ES-I3 (cell line): ENCODE measurements at regions not wholly inside any gene's neighbourhood (a gene's known extent, or its start where the extent isn't known, plus 50 kb on each side); places are given as distances from the start of the nearest gene placed in this dataset.
A peak's percentile ranks its signal among the peaks of the same experiment; 100 is the strongest.

ENCODE experiments used
- H3K36me3 ChIP-seq: 2 replicates; pipeline ENCODE4 v1.6.1; 2013; ENCODE audit warnings: mild to moderate bottlenecking, low read length, control low read depth, moderate library complexity; ENCODE audit not compliant: insufficient read depth
- H3K4me1 ChIP-seq: 2 replicates; pipeline ENCODE4 v1.6.1; 2013; ENCODE audit warnings: mild to moderate bottlenecking, control low read depth, low read length; ENCODE audit not compliant: insufficient read depth
- H3K9ac ChIP-seq: 2 replicates; pipeline ENCODE4 v1.6.1; 2013; ENCODE audit warnings: low read depth, mild to moderate bottlenecking, low read length, moderate library complexity
- H3K9me3 ChIP-seq: 2 replicates; pipeline ENCODE4 v1.6.1; 2013; ENCODE audit warnings: mild to moderate bottlenecking, low read length, moderate library complexity; ENCODE audit not compliant: control insufficient read depth, insufficient read depth

DNA sequence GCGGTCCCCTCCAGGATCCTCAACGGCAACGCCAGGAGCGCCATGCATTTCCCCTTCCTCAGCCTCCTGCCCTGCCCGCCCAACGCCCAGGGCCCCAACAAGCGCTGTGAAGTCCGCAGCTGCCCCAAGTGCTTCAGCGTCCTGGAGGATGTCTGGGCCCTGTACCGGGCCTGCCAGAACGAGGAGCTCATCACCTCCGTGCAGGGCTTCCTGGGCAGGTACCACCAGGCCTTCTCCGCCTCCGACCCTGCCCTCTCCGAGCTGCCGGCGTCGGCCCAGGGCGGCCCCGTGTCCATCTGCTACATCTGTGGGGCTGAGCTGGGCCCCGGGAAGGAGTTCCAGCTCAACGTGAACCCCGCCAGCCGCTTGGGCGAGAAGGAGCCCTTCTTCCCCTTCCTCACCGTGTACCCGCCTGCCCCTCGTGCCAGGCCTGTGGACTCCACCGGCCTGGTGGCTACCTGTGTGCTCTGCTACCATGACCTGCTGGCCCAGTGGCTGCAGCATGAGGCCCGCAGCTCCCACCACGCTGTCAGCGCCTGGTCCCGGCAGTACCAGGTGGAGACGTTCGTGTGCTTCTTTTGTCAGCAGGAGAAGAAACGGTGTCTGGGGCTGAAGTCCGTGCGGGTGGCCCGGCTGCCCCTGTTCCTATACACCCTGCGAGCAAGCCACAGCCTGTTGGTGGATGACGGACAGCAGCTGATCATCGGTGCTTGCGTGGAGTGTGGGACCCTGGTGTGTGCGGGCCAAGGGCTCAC lies 58.9 kb upstream of the CIBAR2 start:
- H3K4me1 ChIP-seq = peaks cover 36% of the 10 kb centered on the region
- H3K9me3 ChIP-seq = no peaks in the 10 kb centered on the region
- H3K36me3 ChIP-seq = no peaks in the 10 kb centered on the region
- peak overlapping the region; percentile 43; the same call in 1 of the 2 replicates for H3K9ac ChIP-seq

DNA sequence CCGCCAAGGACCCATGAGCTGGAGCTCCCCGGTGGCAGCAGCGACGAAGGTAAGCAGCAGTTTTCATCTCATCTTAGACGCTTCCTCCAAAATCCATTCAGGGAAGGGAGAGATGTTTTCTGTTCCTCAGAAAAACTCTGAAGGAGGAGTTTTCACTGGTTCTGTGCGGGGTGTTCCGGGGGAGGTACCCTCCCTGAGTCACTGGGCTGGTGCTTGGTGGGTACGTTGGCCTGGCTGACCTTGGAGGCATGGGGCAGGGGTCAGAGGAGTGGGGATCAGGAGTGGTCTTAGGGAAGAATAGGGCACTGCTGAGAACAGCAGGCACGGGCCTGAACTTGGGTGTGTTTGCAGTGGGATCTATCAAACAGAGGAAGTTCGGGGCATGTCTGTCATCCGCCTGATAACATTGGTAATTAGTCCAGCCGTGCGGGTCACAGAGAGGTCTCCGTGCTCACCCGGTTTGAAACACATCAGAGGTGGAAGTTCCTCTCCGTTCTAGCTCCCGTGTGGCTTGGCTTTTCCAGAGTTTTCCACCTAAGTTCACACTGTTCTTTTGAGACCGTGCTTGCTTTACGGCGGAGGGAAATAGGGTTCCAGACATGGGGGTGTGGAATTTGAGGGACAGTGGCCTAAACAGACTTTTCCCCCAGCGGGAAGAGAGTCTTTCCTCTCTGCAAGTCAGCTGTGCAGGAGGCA lies 59.6 kb upstream of the CIBAR2 start:
- Histone ChIP-seq H3K4me1 (peaks cover 36% of the 10 kb centered on the region), H3K9ac (peak overlapping the region; percentile 43; the same call in 1 of the 2 replicates), H3K36me3 (no peaks in the 10 kb centered on the region), H3K9me3 (no peaks in the 10 kb centered on the region)

DNA sequence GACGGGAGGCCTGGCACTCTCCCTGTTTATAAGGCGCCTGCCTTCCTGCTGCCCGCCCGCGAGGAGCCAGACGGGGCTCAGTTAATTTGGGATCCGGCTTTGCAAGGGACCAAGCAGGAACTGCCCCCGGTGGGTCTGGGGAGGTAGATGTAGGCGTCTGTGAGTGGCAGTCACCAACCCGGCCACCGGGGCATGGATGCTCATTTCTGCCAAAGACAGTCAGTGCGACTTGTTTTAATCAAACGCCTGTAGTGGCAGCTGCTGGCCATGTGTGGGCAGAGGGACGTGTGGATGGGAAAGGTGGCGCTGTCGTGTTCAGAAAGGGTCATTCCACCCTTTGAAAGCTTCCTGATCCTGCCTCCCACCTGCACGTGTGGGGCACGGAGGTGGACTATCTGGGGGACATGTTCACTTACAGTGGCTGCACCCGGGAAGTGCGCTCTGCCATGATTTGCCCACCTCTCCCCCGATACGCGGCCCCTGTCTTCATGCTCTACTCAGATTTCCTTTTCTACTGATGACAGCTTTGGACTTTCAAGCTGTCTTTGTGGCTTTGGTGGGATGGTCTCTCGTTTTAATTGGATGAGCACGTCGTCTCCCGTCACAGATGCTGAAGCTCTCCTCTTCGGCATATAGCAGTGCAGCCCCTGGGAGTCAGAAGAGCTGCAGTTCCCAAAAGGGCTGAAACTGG lies 60.3 kb upstream of the CIBAR2 start:
- H3K36me3 ChIP-seq = no peaks in the 10 kb centered on the region
- no peaks in the 10 kb centered on the region for H3K9me3 ChIP-seq
- H3K9ac ChIP-seq = peak overlapping the region; percentile 43; the same call in 1 of the 2 replicates
- H3K4me1 ChIP-seq = peaks cover 30% of the 10 kb centered on the region

DNA sequence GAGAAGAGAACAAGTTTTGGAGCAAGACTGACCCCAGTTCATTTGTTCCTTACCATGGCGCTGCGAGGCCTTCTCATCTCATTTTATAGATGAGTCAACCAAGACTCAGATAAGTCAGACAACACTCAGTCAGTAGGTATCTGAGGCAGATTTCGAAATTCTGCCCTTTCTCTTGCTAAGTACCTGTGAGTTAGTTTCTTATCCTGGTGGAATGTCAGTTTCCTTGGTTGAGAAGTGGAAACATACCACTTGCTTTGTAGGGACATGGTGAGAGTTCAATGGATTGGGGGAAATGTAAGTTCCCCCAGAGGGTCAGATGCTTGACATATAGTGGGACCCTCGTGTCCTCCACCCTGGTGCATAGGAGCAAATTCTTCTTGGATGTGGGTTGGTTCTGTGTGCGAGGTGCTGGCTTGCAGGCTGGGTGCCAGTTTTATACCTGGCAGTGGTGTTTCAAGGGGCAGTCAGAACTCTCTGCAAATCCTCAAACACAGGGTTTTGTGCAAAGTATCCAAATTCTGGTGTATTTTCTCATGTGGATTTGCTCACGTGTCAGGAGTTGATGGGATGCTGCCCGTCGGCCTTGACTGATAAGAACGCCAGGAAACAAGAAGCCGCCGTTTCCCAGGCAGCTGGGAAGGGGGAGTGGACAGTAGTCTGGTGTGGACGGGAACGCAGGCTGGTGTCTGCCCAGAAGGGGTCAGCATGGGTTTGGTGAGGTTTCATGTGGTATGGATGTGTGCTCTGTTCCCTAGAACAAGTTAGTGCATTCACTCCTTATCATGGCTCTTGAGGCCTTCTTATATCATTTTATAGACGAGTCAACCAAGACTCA lies 61.1 kb upstream of the CIBAR2 start:
- Histone ChIP-seq H3K9ac (no peak overlapping the region; the same call in 1 of the 2 replicates), H3K4me1 (peaks cover 28% of the 10 kb centered on the region)

DNA sequence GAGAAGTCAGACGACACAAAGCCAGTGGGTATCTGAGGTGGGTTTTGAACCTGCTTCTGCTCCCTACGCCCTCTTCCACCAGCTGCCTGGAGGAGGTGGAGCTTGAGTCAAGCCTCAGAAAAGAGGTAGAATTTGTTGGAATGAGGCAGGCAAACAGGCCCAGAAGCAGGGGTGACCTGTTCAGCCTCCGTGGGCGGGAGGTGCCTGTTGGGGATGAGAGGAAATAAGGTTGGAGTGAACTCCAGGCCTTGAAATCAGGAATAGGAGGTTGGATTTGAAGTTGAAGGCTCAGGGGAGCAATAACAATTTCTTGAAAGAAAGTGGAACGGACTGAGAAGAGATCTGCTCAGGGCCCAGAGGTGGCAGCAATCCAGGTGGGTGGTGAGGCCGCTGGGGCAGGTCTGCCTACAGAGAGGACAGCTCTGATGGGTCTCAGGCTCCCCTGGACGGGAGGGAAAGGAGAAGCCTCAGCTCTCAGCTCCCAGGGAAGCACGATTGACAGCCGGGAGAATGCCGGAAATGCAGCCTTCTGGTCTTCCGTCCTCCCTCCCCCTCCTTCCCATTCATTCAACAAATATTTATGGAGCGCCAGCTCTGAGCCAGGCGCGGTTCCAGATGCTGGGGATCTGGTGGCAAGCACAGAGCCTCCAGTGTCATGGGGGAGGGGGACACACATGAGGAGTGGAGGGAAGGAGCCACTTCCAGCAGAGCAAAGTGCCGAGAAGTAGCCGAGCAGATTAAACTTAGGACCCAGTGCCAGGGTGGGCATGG lies 61.9 kb upstream of the CIBAR2 start:
- peaks cover 28% of the 10 kb centered on the region for H3K4me1 ChIP-seq
- H3K9ac ChIP-seq = peak overlapping the region; percentile 26; the same call in 1 of the 2 replicates
- no peaks in the 10 kb centered on the region for H3K36me3 ChIP-seq
- H3K9me3 ChIP-seq = no peaks in the 10 kb centered on the region

More for the DNA sequence above, 61.1 kb upstream of the CIBAR2 start:
- H3K36me3 ChIP-seq = no peaks in the 10 kb centered on the region
- H3K9me3 ChIP-seq = no peaks in the 10 kb centered on the region

DNA sequence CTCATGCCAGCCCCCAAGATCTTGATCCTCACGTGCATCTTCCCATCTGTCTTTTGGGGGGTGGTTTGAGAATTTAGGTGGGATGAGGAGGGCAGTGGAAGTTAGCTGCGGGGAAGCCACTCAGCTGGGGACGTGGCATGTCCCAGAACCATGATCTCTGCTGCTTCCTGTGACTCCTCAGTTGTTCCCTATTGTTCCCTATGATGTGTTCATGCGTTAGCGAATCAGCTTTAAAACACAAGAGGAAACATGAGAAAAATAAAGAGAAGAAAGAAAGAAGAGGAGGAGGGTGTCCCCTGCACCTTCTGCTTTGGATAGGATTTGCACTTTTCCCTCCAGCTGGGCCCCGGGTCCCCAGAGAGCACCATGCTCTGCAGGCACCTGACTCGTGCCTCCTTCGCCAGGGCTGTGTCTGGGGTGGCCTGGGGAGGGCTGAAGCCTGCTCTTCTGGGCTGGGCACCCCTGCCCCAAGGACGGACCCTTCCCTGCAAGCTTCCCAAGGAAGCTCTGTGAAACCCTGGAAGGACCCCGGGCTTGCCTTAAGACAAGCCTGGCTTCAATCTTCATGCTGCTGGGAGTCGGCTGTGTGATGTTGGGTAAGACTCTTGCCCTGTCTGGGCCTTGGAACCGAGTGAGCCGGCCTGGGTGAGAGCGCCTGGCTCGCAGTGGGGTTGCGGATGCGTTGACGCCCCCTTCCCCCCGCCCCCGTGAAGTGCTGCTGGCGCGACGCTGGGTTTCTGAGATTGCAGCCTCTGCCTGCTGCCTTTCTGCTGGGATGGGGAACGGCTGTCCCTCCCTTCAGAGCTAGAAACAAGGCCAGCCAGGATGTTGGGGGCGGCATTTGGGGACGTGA lies 62.8 kb upstream of the CIBAR2 start:
- peaks cover 28% of the 10 kb centered on the region for H3K4me1 ChIP-seq
- no peaks in the 10 kb centered on the region for H3K36me3 ChIP-seq
- no peaks in the 10 kb centered on the region for H3K9me3 ChIP-seq
- no peak overlapping the region for H3K9ac ChIP-seq

DNA sequence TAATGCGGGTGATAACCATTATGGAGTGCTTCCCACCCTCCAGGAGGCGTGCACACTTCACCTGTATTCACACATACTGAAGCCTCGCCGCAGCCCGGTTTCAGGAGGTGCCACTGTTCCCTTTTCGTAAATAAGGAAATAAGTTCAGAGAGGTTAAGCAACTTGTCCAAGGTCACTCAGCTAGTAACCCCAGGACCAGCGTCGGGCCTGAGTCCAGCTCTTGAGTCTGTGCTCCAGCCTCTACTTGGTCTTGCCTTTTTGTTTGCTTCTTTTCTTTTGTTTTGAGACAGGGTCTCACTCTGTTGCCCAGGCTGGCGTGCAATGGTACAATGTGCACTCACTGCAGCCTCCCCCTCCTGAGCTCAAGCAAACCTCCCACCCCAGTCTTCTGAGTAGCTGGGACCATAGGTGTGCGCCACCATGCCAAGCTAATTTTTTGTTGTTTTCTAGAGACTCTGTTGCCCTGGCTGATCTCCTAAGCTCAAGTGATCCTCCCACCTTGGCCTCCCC lies 63.5 kb upstream of the CIBAR2 start:
- peaks cover 28% of the 10 kb centered on the region for H3K4me1 ChIP-seq
- H3K9me3 ChIP-seq = no peaks in the 10 kb centered on the region
- H3K36me3 ChIP-seq = no peaks in the 10 kb centered on the region
- H3K9ac ChIP-seq = no peak overlapping the region

DNA sequence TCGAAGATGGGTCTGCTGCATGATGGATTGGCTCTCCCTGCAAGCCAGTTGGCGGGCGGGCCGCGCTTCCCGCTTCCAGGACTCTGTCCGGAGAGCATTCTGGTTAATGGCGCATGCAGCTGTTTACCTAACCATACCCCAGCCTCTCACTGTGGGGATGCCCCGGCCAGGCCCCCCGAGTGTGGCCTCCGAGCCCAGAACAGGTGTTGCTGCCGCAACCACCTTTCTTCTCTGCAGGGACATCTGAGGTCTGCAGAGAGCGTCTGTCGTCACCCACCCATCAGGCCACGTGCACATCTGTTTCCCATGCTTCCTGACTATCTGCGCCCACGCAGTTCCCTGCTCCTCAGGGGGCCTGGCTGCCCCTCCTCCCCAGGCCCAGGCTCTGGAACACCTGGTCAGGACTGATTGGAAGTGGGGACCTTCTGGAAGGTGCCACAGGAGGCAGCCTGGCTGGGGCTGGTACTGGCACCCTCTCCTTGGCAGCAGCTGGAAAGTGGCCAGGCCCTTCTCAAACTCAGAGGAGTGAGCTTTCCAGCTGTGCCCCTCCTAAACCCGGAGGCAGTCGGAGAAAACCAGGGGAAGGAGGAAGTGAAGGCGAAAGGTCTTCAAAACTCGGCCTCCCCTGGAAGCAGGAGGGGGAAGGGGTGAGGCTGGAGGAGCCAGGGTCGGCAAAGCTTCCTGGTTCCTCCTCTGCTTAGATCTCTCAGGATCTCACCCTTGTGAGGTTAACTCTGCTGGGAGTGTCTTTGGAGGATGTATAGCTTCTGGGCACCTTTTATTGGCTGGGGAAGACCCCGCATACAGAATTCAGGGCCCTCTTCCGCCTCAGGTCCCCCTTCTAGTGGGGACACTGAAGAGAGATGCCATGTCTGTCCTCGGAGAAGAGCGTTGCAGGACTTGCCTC lies 64.5 kb upstream of the CIBAR2 start:
- Histone ChIP-seq H3K4me1 (peaks cover 28% of the 10 kb centered on the region), H3K9ac (no peak overlapping the region), H3K36me3 (no peaks in the 10 kb centered on the region), H3K9me3 (no peaks in the 10 kb centered on the region)

DNA sequence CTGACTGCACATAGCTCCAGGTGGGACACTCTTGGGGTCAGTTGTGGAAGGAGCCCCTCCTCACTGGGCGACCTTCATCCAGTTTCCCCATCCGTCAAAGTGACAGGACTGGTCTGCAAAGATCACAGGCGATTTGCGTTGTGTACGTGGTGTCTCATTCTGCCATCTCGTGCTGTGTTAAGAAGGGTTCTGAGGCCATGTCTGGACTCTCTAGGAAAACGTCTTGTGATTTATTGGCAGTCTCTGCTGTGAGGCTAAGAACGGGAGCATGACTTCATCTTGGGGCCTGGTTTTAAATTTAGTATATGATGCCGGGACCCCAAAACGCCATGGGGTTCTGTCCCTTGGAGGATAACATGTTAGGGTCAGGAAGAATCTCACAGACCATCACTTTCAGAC lies 65.2 kb upstream of the CIBAR2 start:
- H3K9ac ChIP-seq = no peak overlapping the region
- H3K4me1 ChIP-seq = peaks cover 28% of the 10 kb centered on the region
- no peaks in the 10 kb centered on the region for H3K36me3 ChIP-seq

DNA sequence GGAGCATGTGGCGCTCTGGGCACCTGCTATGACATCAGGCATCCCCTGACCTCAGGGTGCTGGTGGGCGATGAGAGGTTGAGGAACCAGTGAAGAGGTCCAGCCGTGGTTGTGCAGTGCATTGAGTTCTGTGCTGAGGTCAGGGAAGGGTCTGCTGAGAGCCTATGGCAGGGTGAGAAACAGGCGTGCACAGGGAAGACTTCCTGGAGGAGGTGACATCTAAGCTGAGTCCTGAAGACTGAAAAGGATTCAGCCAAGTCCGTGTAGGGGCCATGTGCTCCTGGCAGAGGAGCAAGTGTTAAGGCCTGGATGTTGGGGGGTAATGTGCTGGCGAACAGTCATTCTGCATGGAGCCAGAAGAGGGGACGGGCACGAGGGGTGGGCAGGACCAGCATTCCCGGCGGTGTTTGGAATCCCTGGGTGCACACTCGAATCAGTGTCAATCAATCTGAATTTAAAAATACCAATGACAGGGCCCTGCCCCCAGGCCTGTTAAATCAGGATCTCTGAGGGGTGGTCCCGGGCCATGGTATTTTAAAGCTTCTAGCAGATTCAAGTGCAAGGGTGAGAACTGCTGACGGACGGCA lies 65.8 kb upstream of the CIBAR2 start:
- Histone ChIP-seq H3K4me1 (peaks cover 23% of the 10 kb centered on the region), H3K36me3 (no peaks in the 10 kb centered on the region), H3K9ac (no peak overlapping the region), H3K9me3 (no peaks in the 10 kb centered on the region)

More for the DNA sequence above, 65.2 kb upstream of the CIBAR2 start:
- no peaks in the 10 kb centered on the region for H3K9me3 ChIP-seq

DNA sequence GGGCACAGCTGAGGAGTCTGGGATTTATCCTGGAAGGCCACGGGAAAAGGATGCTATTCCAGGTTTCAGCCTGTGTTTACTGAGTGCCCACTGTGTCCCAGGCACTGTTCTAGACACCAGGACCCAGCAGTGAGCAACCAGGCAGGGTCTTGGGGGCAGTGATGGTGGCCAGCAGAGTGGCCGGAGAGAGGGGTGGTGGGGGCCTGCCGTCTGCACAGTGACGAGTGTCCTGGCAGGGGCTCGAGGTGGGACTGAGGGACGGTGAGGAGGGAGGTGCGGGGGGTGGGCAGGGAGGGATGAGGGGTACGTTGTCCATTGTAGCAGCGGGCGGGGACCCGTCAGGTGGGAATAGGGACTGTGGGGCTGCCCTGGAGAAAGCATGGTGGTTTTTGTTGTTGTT lies 66.3 kb upstream of the CIBAR2 start:
- no peak overlapping the region for H3K9ac ChIP-seq
- H3K9me3 ChIP-seq = no peaks in the 10 kb centered on the region; the same call in 1 of the 2 replicates
- peaks cover 19% of the 10 kb centered on the region for H3K4me1 ChIP-seq
- no peaks in the 10 kb centered on the region for H3K36me3 ChIP-seq
